Middle frontal gyrus (tissue), 1 donor: ENCODE measurements at regions not wholly inside any gene's neighbourhood (a gene's known extent, or its start where the extent isn't known, plus 50 kb on each side); places are given as distances from the start of the nearest gene placed in this dataset.
"Not testable (repeated sequence)": the region's sequence is repeated elsewhere in the genome, so short reads cannot be mapped to it uniquely, and the experiment has no call there.

Experiments used
- DNase-seq: peaks from one replicate; pipeline ENCODE4 v3.0.0-alpha.2; 2015; ENCODE audit warnings: low spot score; ENCODE audit errors: extremely low spot score

GRCh38 chr5:18675041-18675440, 1040.8 kb downstream of the TAF11L14 start:
- DNase-seq, result no peak

GRCh38 chr5:18686253-18686652, 1052.0 kb downstream of the TAF11L14 start:
- DNase-seq, result no peak

GRCh38 chr5:18687429-18687828, 1053.2 kb downstream of the TAF11L14 start:
- no peak for DNase-seq

- no peak for DNase-seq
Measured at GRCh38 chr5:18699681-18700080, 1065.4 kb downstream of the TAF11L14 start.

- DNase-seq, result no peak
Measured at GRCh38 chr5:18702821-18703220, 1068.6 kb downstream of the TAF11L14 start.

GRCh38 chr5:18712936-18713485, 1078.8 kb downstream of the TAF11L14 start:
- DNase-seq, result no peak

- DNase-seq, result no peak
Measured at GRCh38 chr5:18720002-18720401, 1085.7 kb downstream of the TAF11L14 start.

GRCh38 chr5:18732556-18733479, 1098.6 kb downstream of the TAF11L14 start:
- DNase-seq, result no peak

GRCh38 chr5:18736051-18736398, 1101.8 kb downstream of the TAF11L14 start:
- no peak for DNase-seq

GRCh38 chr5:18736736-18737135, 1102.5 kb downstream of the TAF11L14 start:
- DNase-seq, result not testable (repeated sequence)

- DNase-seq, result no peak
Measured at GRCh38 chr5:18740301-18740700, 1106.0 kb downstream of the TAF11L14 start.

GRCh38 chr5:18742830-18743229, 1108.6 kb downstream of the TAF11L14 start:
- DNase-seq, result no peak

- DNase-seq, result no peak
Measured at GRCh38 chr5:18744441-18744840, 1110.2 kb downstream of the TAF11L14 start.

GRCh38 chr5:18745042-18745987, 1111.1 kb downstream of the TAF11L14 start:
- no peak for DNase-seq

GRCh38 chr5:18745988-18746615, 1111.8 kb downstream of the TAF11L14 start:
- no peak for DNase-seq

GRCh38 chr5:18749763-18750162, 1115.5 kb downstream of the TAF11L14 start:
- DNase-seq, result no peak

- no peak for DNase-seq
Measured at GRCh38 chr5:18752317-18752716, 1118.1 kb downstream of the TAF11L14 start.

GRCh38 chr5:18754201-18754600, 1119.9 kb downstream of the TAF11L14 start:
- DNase-seq, result no peak

GRCh38 chr5:18761801-18762200, 1127.5 kb downstream of the TAF11L14 start:
- no peak for DNase-seq

GRCh38 chr5:18764161-18764560, 1129.9 kb downstream of the TAF11L14 start:
- DNase-seq, result no peak

- DNase-seq, result no peak
Measured at GRCh38 chr5:18765304-18765703, 1131.0 kb downstream of the TAF11L14 start.
